ENCODE measurements at regions not wholly inside any gene's neighbourhood (a gene's known extent, or its start where the extent isn't known, plus 50 kb on each side); places are given as distances from the start of the nearest gene placed in this dataset.

GRCh38 chr18:41860987-41861386 is 94.0 kb upstream of the PIK3C3 start:
- DNase-seq (no peak), ATAC-seq (ENCODE audit: low FRiP score in 2 of 2) (no peak)
- 68 to 87% methylated on average over 2 of the region's 2 CpGs for WGBS, 2 donors
- no peak overlapping the region for H3K4me3 ChIP-seq
- no peaks in the 10 kb centered on the region for H3K9me3 ChIP-seq
- no peaks in the 10 kb centered on the region for H3K4me1 ChIP-seq
- H3K27me3 ChIP-seq, result no peaks in the 10 kb centered on the region
- TF ChIP-seq, protein P1, sequence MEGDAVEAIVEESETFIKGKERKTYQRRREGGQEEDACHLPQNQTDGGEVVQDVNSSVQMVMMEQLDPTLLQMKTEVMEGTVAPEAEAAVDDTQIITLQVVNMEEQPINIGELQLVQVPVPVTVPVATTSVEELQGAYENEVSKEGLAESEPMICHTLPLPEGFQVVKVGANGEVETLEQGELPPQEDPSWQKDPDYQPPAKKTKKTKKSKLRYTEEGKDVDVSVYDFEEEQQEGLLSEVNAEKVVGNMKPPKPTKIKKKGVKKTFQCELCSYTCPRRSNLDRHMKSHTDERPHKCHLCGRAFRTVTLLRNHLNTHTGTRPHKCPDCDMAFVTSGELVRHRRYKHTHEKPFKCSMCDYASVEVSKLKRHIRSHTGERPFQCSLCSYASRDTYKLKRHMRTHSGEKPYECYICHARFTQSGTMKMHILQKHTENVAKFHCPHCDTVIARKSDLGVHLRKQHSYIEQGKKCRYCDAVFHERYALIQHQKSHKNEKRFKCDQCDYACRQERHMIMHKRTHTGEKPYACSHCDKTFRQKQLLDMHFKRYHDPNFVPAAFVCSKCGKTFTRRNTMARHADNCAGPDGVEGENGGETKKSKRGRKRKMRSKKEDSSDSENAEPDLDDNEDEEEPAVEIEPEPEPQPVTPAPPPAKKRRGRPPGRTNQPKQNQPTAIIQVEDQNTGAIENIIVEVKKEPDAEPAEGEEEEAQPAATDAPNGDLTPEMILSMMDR (IDR thresholded peaks at IDR 0.05), result no peak
- no peak for TF ChIP-seq POLR2A (IDR thresholded peaks at IDR 0.05)
- TF ChIP-seq EP300 (IDR thresholded peaks at IDR 0.05), result no peak
- no peak for TF ChIP-seq POLR2AphosphoS5 (IDR thresholded peaks at IDR 0.05)
- H3K36me3 ChIP-seq, result no peaks in the 10 kb centered on the region
- H3K27ac ChIP-seq, result no peak overlapping the region

DNA sequence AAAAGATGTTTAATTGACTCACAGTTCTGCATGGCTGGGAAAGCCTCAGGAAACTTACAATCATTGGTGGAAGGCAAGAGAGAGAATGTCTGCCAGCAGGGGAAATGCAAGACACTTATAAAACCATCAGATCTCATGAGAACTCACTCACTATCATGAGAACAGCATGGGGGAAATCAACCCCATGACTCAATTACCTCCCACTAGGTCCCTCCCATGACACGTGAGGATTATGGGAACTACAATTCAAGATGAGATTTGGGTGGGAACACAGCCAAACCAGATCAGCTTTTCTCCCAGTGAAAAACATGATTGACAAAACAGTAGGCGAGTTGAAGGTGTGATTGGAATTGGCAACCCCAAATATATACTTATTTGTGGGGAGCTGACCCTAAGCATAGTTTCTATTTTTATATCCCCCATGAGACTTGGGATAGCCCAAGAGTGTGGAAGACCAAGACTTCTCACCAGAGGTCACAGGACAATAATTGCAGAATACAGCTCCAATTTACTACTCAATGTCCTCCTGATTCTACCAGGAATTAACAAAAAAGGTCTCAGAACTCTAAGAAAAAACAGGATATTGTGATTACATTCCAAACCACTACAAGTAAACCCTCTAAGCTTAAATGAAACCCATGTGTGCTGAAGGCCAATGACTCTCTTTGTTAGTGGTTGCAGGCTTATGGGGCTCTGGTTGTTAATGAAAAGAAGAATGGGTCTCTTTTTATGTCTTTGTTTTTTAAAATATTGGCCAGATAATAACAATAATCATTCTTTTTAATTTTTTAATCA is 96.1 kb upstream of the PIK3C3 start:
- no peaks in the 10 kb centered on the region for H3K9me3 ChIP-seq
- no peak for ATAC-seq (ENCODE audit: low FRiP score in 2 of 2)
- no peaks in the 10 kb centered on the region for H3K36me3 ChIP-seq
- DNase-seq, result no peak
- H3K27ac ChIP-seq, result no peak overlapping the region
- H3K4me1 ChIP-seq, result no peaks in the 10 kb centered on the region
- TF ChIP-seq POLR2AphosphoS5 (IDR thresholded peaks at IDR 0.05) (no peak), EP300 (IDR thresholded peaks at IDR 0.05) (no peak), POLR2A (IDR thresholded peaks at IDR 0.05) (no peak)
- TF ChIP-seq, protein P1 (IDR thresholded peaks at IDR 0.05), result no peak
- WGBS, 2 donors, result 56 to 66% methylated on average over 2 of the region's 2 CpGs
- H3K27me3 ChIP-seq, result no peaks in the 10 kb centered on the region
- no peak overlapping the region for H3K4me3 ChIP-seq

- TF ChIP-seq, protein P1 (IDR thresholded peaks at IDR 0.05), result no peak
- Histone ChIP-seq H3K27me3 (no peaks in the 10 kb centered on the region), H3K36me3 (no peaks in the 10 kb centered on the region), H3K27ac (no peak overlapping the region), H3K9me3 (no peaks in the 10 kb centered on the region), H3K4me3 (no peak overlapping the region), H3K4me1 (no peaks in the 10 kb centered on the region)
- no peak for ATAC-seq (ENCODE audit: low FRiP score in 2 of 2)
- 31 to 75% methylated on average over 1 of the region's 1 CpG for WGBS, 2 donors
- no peak for DNase-seq
Measured at GRCh38 chr18:41853280-41853679, 101.8 kb upstream of the PIK3C3 start.

DNA sequence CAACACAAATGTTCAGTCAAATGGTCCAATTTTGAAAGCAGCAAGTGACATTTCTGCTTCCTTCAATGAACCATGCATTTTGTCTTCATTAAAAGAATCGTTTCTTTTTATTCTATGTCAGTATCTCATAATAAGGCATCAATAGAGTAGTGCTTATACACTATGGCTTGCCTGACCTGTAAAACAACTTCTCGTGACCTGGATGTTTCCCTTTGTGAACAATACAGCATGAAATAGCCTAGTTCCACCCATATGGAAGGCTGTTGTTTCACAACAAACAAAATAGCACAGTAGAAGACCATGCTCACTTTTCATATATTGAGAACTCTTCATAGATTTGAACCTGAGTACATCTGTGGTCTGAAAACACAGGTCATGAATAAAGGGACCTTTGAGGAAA is 104.3 kb upstream of the PIK3C3 start:
- DNase-seq (no peak), ATAC-seq (ENCODE audit: low FRiP score in 2 of 2) (no peak)
- Histone ChIP-seq H3K9me3 (no peaks in the 10 kb centered on the region), H3K36me3 (no peaks in the 10 kb centered on the region), H3K27ac (no peak overlapping the region), H3K27me3 (no peaks in the 10 kb centered on the region), H3K4me1 (no peaks in the 10 kb centered on the region), H3K4me3 (no peak overlapping the region)
- 76 to 77% methylated on average over 2 of the region's 2 CpGs for WGBS, 2 donors
- no peak for TF ChIP-seq EP300 (IDR thresholded peaks at IDR 0.05)
- TF ChIP-seq POLR2A (IDR thresholded peaks at IDR 0.05), result no peak
- TF ChIP-seq, protein P1 (IDR thresholded peaks at IDR 0.05), result no peak
- no peak for TF ChIP-seq POLR2AphosphoS5 (IDR thresholded peaks at IDR 0.05)

DNA sequence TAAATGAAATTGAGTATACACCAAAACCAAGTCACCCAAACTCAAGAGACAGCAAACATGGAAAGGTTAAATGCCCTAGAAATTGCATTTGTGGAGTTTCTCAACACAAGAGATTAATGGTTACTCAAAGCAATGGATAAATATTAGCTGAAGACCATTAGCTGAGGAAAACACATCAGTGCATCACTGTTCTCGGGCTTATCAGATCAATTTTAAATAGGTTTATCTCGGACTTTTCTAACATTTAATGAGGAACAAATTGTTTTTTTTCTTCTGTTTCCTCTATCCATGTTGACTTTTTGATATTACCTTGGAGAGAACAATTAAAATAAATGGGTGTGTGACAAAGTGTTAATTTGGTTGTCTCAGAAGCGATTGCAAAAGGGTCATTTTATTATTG is 105.4 kb upstream of the PIK3C3 start:
- 71 to 72% methylated on average over 3 of the region's 3 CpGs for WGBS, 2 donors
- no peak for DNase-seq
- Histone ChIP-seq H3K27ac (no peak overlapping the region), H3K4me3 (no peak overlapping the region), H3K4me1 (no peaks in the 10 kb centered on the region), H3K27me3 (no peaks in the 10 kb centered on the region), H3K9me3 (no peaks in the 10 kb centered on the region), H3K36me3 (no peaks in the 10 kb centered on the region)
- no peak for ATAC-seq (ENCODE audit: low FRiP score in 2 of 2)
- TF ChIP-seq, protein P1 (IDR thresholded peaks at IDR 0.05), result no peak
- TF ChIP-seq POLR2A (IDR thresholded peaks at IDR 0.05), result no peak
- TF ChIP-seq POLR2AphosphoS5 (IDR thresholded peaks at IDR 0.05), result no peak
- TF ChIP-seq EP300 (IDR thresholded peaks at IDR 0.05), result no peak
